Thymus (tissue), 11 donors: ENCODE measurements at regions not wholly inside any gene's neighbourhood (a gene's known extent, or its start where the extent isn't known, plus 50 kb on each side); places are given as distances from the start of the nearest gene placed in this dataset.

Source experiments
- DNase-seq, 9 donors: peaks; one replicate each; pipeline ENCODE4 v3.0.0-alpha.2; 2013; ENCODE audit warnings: low spot score in 9 of 9, low read depth in 6 of 9, missing footprints in 1 of 9
- H3K27ac ChIP-seq, 2 donors: one replicate each; pipeline ENCODE4 v1.5.1; 2013; ENCODE audit warnings: control low read depth in 1 of 2, low read depth in 1 of 2, low read length in 1 of 2, mild to moderate bottlenecking in 1 of 2, moderate library complexity in 1 of 2
- H3K27me3 ChIP-seq, 2 donors: one replicate each; pipeline ENCODE4 v1.5.1; 2013; ENCODE audit warnings: low read length in 1 of 2; ENCODE audit not compliant: control insufficient read depth in 2 of 2, insufficient read depth in 1 of 2
- H3K36me3 ChIP-seq, 2 donors: one replicate each; pipeline ENCODE4 v1.5.1; 2013; ENCODE audit warnings: low read length in 1 of 2, mild to moderate bottlenecking in 1 of 2, moderate library complexity in 1 of 2; ENCODE audit not compliant: control insufficient read depth in 2 of 2, insufficient read depth in 2 of 2
- H3K4me1 ChIP-seq, 2 donors: one replicate each; pipeline ENCODE4 v1.5.1; 2013; ENCODE audit warnings: low read length in 2 of 2; ENCODE audit not compliant: control insufficient read depth in 2 of 2, insufficient read depth in 2 of 2
- H3K4me3 ChIP-seq, 2 donors: one replicate each; pipeline ENCODE4 v1.5.1; 2013; ENCODE audit warnings: low read length in 2 of 2, control low read depth in 1 of 2, mild to moderate bottlenecking in 1 of 2
- H3K9me3 ChIP-seq, 2 donors: one replicate each; pipeline ENCODE4 v1.5.1; 2013; ENCODE audit warnings: low read length in 1 of 2, mild to moderate bottlenecking in 1 of 2; ENCODE audit not compliant: control insufficient read depth in 2 of 2, insufficient read depth in 1 of 2
- WGBS: extraction: QIAGEN DNeasy Blood & Tissue Kit; methylation state at CpG from one replicate; pipeline ENCODE4 v1.1.7; 2013; 5-methylcytosine and 5-hydroxymethylcytosine counted together
- donor health status: healthy.

DNA sequence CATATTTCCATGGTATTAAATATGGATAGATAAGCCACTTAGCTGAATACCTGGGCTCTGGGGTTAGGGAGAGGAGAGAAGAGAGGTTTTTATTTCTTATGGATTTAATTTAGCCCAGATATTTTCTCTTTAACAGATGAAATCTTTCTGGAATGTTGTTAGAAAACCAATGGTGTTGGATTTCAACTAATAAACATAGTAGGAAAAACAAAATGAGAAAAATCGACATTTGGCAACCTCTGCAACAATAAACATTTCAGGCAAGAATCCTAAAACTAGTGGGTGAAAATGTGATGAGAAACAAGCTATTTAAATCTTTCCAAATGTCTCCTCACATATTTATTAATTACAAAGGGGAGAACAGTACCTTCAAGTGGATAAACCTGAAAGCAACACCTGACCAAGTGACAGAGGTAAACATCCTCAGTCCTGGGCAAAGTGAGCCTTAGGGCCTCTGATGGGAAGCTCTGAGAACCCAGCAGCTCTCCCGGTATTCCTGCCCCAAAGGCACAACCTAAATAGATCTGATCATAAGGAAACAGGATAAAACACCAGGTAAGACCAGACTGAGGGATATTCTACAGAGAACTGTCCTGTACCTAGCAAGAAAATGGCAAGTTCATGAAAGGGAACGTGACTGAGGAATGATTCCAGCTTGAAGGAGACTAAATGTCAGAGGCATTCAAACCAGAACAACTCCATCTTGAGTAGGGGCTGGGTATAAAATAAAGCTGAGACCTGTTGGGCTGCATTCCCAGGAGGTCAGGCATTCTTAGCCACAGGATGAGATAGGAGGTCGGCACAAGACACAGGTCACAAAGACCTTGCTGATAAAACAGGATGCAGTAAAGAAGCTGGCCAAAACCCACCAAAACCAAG lies 163.7 kb downstream of the ESM1 start:
- no peak for DNase-seq
- no peaks in the 10 kb centered on the region for H3K36me3 ChIP-seq
- H3K4me3 ChIP-seq: no peak overlapping the region
- no peaks in the 10 kb centered on the region for H3K27me3 ChIP-seq
- H3K27ac ChIP-seq: no peak overlapping the region
- no peaks in the 10 kb centered on the region for H3K9me3 ChIP-seq
- 96% methylated on average over 4 of the region's 4 CpGs for WGBS
- no peaks in the 10 kb centered on the region for H3K4me1 ChIP-seq

GRCh38 chr5:54820346-54821134 lies 164.9 kb downstream of the ESM1 start:
- H3K9me3 ChIP-seq: no peaks in the 10 kb centered on the region
- no peak overlapping the region for H3K4me3 ChIP-seq
- 95% methylated on average over 3 of the region's 3 CpGs for WGBS
- no peak overlapping the region for H3K27ac ChIP-seq
- no peaks in the 10 kb centered on the region for H3K4me1 ChIP-seq
- no peak for DNase-seq
- no peaks in the 10 kb centered on the region for H3K36me3 ChIP-seq
- H3K27me3 ChIP-seq: no peaks in the 10 kb centered on the region

DNA sequence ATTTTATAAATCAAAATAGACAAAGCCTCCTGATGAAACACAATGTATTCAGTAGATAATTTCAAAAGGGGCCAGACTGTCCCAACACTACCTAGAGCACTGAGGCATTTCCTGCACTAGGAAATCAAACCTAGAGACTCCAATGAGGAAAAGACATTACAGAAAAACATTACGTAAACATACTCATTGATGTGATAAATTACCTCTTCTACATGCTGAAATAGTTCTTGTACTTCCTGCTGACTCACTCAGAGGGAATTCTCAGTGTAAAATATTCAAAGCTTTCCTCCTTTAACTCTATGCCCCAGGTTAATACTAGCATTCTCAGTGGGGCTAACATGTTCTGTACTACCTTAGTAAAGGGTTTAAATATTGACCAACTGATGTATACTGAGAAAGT lies 178.0 kb downstream of the ESM1 start:
- 93% methylated on average over 1 of the region's 1 CpG for WGBS
- no peaks in the 10 kb centered on the region for H3K27me3 ChIP-seq
- H3K36me3 ChIP-seq: no peaks in the 10 kb centered on the region
- no peak overlapping the region for H3K27ac ChIP-seq
- no peaks in the 10 kb centered on the region for H3K4me1 ChIP-seq
- H3K9me3 ChIP-seq: no peaks in the 10 kb centered on the region
- no peak for DNase-seq
- H3K4me3 ChIP-seq: no peak overlapping the region

DNA sequence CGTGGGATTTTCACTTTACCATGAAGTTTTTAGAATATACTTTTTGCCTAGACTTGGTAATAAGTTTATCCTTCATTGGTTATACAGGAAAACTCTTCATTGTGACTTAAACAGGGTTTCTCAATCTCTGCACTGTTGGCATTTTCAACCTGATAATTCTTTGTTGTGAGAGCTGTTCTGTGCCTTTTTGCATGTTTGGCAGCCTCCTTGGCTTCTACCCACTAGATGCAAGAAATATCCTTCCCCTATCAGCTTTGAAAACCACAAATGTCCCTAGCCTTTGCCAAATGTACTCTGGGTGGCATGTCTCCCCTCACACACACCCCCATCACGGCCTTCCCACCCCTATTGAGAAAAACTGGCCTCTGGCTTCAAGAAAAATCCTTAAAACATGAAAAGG lies 180.9 kb downstream of the ESM1 start:
- no peak overlapping the region for H3K4me3 ChIP-seq
- no peaks in the 10 kb centered on the region for H3K36me3 ChIP-seq
- H3K9me3 ChIP-seq: no peaks in the 10 kb centered on the region
- no peak overlapping the region for H3K27ac ChIP-seq
- WGBS: 88% methylated on average over 2 of the region's 2 CpGs
- H3K27me3 ChIP-seq: no peaks in the 10 kb centered on the region
- H3K4me1 ChIP-seq: no peaks in the 10 kb centered on the region
- no peak for DNase-seq

- H3K36me3 ChIP-seq: no peaks in the 10 kb centered on the region
- whole genome bisulfite sequencing: 94% methylated on average over 3 of the region's 3 CpGs
These were observed 181.3 kb downstream of the ESM1 start for GRCh38 chr5:54804086-54804485.

GRCh38 chr5:54803471-54804011 lies 181.9 kb downstream of the ESM1 start:
- 88% methylated on average over 3 of the region's 3 CpGs for WGBS
- H3K4me3 ChIP-seq: no peak overlapping the region

More at GRCh38 chr5:54804086-54804485, 181.3 kb downstream of the ESM1 start:
- no peaks in the 10 kb centered on the region for H3K4me1 ChIP-seq
- H3K27me3 ChIP-seq: no peaks in the 10 kb centered on the region
- no peak for DNase-seq
- no peaks in the 10 kb centered on the region for H3K9me3 ChIP-seq
- H3K4me3 ChIP-seq: no peak overlapping the region
- H3K27ac ChIP-seq: no peak overlapping the region

DNA sequence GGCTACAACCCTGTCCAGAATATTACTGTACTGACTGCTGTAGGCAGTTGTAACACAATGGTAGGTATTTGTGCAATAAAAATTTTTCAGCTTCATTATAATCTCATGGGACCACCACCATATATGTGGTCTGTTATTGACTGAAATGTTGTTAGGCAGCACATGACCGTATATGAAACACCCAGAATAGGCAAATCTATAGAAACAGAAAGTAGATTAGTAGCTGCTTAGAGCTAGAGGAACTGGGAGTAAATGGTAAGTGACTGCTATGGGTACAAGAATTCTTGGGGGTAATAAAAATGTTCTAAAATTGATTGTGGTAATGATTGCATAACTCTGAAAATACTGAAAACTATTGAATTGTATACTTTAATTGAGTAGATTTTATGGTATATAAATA lies 185.7 kb downstream of the ESM1 start:
- Histone ChIP-seq H3K36me3 (no peaks in the 10 kb centered on the region), H3K4me1 (peaks cover 0 to 4% of the 10 kb centered on the region in 2 donors), H3K27ac (no peak overlapping the region), H3K27me3 (no peaks in the 10 kb centered on the region), H3K4me3 (no peak overlapping the region), H3K9me3 (no peaks in the 10 kb centered on the region)
- WGBS: 94% methylated on average over 1 of the region's 1 CpG
- DNase-seq: no peak

More at GRCh38 chr5:54803471-54804011, 181.9 kb downstream of the ESM1 start:
- Histone ChIP-seq H3K27ac (no peak overlapping the region), H3K27me3 (no peaks in the 10 kb centered on the region), H3K9me3 (no peaks in the 10 kb centered on the region), H3K4me1 (no peaks in the 10 kb centered on the region), H3K36me3 (no peaks in the 10 kb centered on the region)
- no peak for DNase-seq

DNA sequence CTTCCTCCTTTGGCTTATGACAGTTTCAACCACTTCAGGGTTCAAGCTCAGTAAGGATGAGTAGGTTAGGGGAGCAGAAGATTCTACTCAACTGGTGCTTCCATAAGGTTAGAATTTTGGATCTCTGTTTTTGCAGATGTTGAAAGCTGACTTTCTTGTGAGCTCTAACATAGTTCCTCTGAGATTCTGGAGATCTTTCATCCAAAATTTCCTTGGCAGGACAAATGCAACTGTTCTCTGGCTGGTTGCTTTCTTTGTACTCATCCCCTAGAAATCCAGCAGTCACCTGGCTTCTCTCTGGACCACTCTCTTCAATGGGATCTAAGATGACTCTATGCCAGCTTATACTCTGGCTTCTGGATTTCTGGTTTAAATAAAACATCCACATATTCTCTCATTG lies 189.6 kb downstream of the ESM1 start:
- no peak overlapping the region for H3K27ac ChIP-seq
- no peaks in the 10 kb centered on the region for H3K9me3 ChIP-seq
- no peaks in the 10 kb centered on the region for H3K27me3 ChIP-seq
- DNase-seq: no peak
- H3K36me3 ChIP-seq: no peaks in the 10 kb centered on the region
- H3K4me3 ChIP-seq: no peak overlapping the region
- H3K4me1 ChIP-seq: peaks cover 0 to 10% of the 10 kb centered on the region in 2 donors

GRCh38 chr5:54795284-54795683 lies 190.1 kb downstream of the ESM1 start:
- H3K4me3 ChIP-seq: no peak overlapping the region
- no peaks in the 10 kb centered on the region for H3K36me3 ChIP-seq
- DNase-seq: no peak
- H3K9me3 ChIP-seq: no peaks in the 10 kb centered on the region
- no peaks in the 10 kb centered on the region for H3K27me3 ChIP-seq
- H3K4me1 ChIP-seq: peaks cover 0 to 10% of the 10 kb centered on the region in 2 donors
- H3K27ac ChIP-seq: no peak overlapping the region
